ENCODE measurements at regions not wholly inside any gene's neighbourhood (a gene's known extent, or its start where the extent isn't known, plus 50 kb on each side); places are given as distances from the start of the nearest gene placed in this dataset.
"Not testable (repeated sequence)": the region's sequence is repeated elsewhere in the genome, so short reads cannot be mapped to it uniquely, and the experiment has no call there.

- Histone ChIP-seq H2BK120ac (ENCODE audit: low read depth, low read length) (no peak overlapping the region), H3K56ac (ENCODE audit: low read length) (no peak overlapping the region), H4K5ac (ENCODE audit: low read length) (no peak overlapping the region), H3K27ac (ENCODE audit: low read depth, low read length) (no peak overlapping the region), H3K27me3 (ENCODE audit: insufficient read depth, low read length, poor library complexity) (no peaks in the 10 kb centered on the region), H3K9ac (ENCODE audit: low read length) (no peak overlapping the region), H3K23ac (ENCODE audit: low read length) (no peak overlapping the region), H3K79me1 (ENCODE audit: low read length) (no peaks in the 10 kb centered on the region), H4K8ac (ENCODE audit: low read depth, low read length) (no peak overlapping the region), H3K4me2 (ENCODE audit: low read length) (no peak overlapping the region), H2AK5ac (ENCODE audit: low read length) (no peak overlapping the region), H2BK5ac (ENCODE audit: low read length) (no peak overlapping the region), H2BK15ac (replicated peaks; ENCODE audit: low read depth) (no peak overlapping the region), H3K4me1 (ENCODE audit: control insufficient read depth, low read depth, low read length) (no peaks in the 10 kb centered on the region), H3K79me2 (ENCODE audit: control insufficient read depth, insufficient read depth, low read length) (no peaks in the 10 kb centered on the region), H3K18ac (ENCODE audit: low read length) (no peak overlapping the region), H3K36me3 (ENCODE audit: control insufficient read depth, insufficient read depth, low read length) (no peaks in the 10 kb centered on the region), H3K4me3 (ENCODE audit: low read length) (no peak overlapping the region), H3K4ac (ENCODE audit: low read depth, low read length) (no peak overlapping the region)
- WGBS (ENCODE audit: extremely low coverage, insufficient coverage, low lambda C conversion rate): no CpG with 5 or more reads among the region's 3 CpGs
- no peak for DNase-seq
Observed at GRCh38 chr6:131470534-131470933, 102.5 kb upstream of the ARG1 start.

- no peak overlapping the region for H2AK5ac ChIP-seq (ENCODE audit: low read length)
- no peak overlapping the region for H4K8ac ChIP-seq (ENCODE audit: low read depth, low read length)
- no peak overlapping the region for H4K5ac ChIP-seq (ENCODE audit: low read length)
- H3K79me1 ChIP-seq (ENCODE audit: low read length): no peaks in the 10 kb centered on the region
- H3K18ac ChIP-seq (ENCODE audit: low read length): no peak overlapping the region
- no peaks in the 10 kb centered on the region for H3K36me3 ChIP-seq (ENCODE audit: control insufficient read depth, insufficient read depth, low read length)
- no peak overlapping the region for H3K4me2 ChIP-seq (ENCODE audit: low read length)
- no peak overlapping the region for H3K9ac ChIP-seq (ENCODE audit: low read length)
- no peak overlapping the region for H3K4ac ChIP-seq (ENCODE audit: low read depth, low read length)
- no peak overlapping the region for H2BK5ac ChIP-seq (ENCODE audit: low read length)
- H3K56ac ChIP-seq (ENCODE audit: low read length): no peak overlapping the region
- no peak for DNase-seq
- no CpG with 5 or more reads among the region's 3 CpGs for WGBS (ENCODE audit: extremely low coverage, insufficient coverage, low lambda C conversion rate)
- no peak overlapping the region for H3K27ac ChIP-seq (ENCODE audit: low read depth, low read length)
- H3K23ac ChIP-seq (ENCODE audit: low read length): no peak overlapping the region
- no peaks in the 10 kb centered on the region for H3K79me2 ChIP-seq (ENCODE audit: control insufficient read depth, insufficient read depth, low read length)
- no peak overlapping the region for H2BK15ac ChIP-seq (replicated peaks; ENCODE audit: low read depth)
- H3K27me3 ChIP-seq (ENCODE audit: insufficient read depth, low read length, poor library complexity): no peaks in the 10 kb centered on the region
- H2BK120ac ChIP-seq (ENCODE audit: low read depth, low read length): no peak overlapping the region
- no peaks in the 10 kb centered on the region for H3K4me1 ChIP-seq (ENCODE audit: control insufficient read depth, low read depth, low read length)
- H3K4me3 ChIP-seq (ENCODE audit: low read length): no peak overlapping the region
Observed at GRCh38 chr6:131471331-131471730, 101.7 kb upstream of the ARG1 start.

GRCh38 chr6:131473303-131473702 lies 99.7 kb upstream of the ARG1 start:
- H3K79me2 ChIP-seq (ENCODE audit: control insufficient read depth, insufficient read depth, low read length); H3K27ac ChIP-seq (ENCODE audit: low read depth, low read length); DNase-seq; H2AK5ac ChIP-seq (ENCODE audit: low read length); H3K18ac ChIP-seq (ENCODE audit: low read length); H4K5ac ChIP-seq (ENCODE audit: low read length); H3K4ac ChIP-seq (ENCODE audit: low read depth, low read length); H3K56ac ChIP-seq (ENCODE audit: low read length); H3K23ac ChIP-seq (ENCODE audit: low read length); H3K4me2 ChIP-seq (ENCODE audit: low read length); H4K8ac ChIP-seq (ENCODE audit: low read depth, low read length); H3K36me3 ChIP-seq (ENCODE audit: control insufficient read depth, insufficient read depth, low read length); H3K4me1 ChIP-seq (ENCODE audit: control insufficient read depth, low read depth, low read length); H3K27me3 ChIP-seq (ENCODE audit: insufficient read depth, low read length, poor library complexity); H2BK120ac ChIP-seq (ENCODE audit: low read depth, low read length); H3K4me3 ChIP-seq (ENCODE audit: low read length); H2BK5ac ChIP-seq (ENCODE audit: low read length); H3K9ac ChIP-seq (ENCODE audit: low read length); H3K79me1 ChIP-seq (ENCODE audit: low read length); H2BK15ac ChIP-seq (replicated peaks; ENCODE audit: low read depth): not testable (repeated sequence)

GRCh38 chr6:131476362-131476761 lies 96.7 kb upstream of the ARG1 start:
- no peaks in the 10 kb centered on the region for H3K79me2 ChIP-seq (ENCODE audit: control insufficient read depth, insufficient read depth, low read length)
- H2BK5ac ChIP-seq (ENCODE audit: low read length): no peak overlapping the region
- H4K8ac ChIP-seq (ENCODE audit: low read depth, low read length): no peak overlapping the region
- H3K4me3 ChIP-seq (ENCODE audit: low read length): no peak overlapping the region
- no peak overlapping the region for H2BK15ac ChIP-seq (replicated peaks; ENCODE audit: low read depth)
- no peak overlapping the region for H3K4ac ChIP-seq (ENCODE audit: low read depth, low read length)
- WGBS (ENCODE audit: extremely low coverage, insufficient coverage, low lambda C conversion rate): no CpG with 5 or more reads among the region's 2 CpGs
- DNase-seq: no peak
- no peak overlapping the region for H3K27ac ChIP-seq (ENCODE audit: low read depth, low read length)
- H3K27me3 ChIP-seq (ENCODE audit: insufficient read depth, low read length, poor library complexity): no peaks in the 10 kb centered on the region
- no peak overlapping the region for H3K23ac ChIP-seq (ENCODE audit: low read length)
- H3K56ac ChIP-seq (ENCODE audit: low read length): no peak overlapping the region
- H3K36me3 ChIP-seq (ENCODE audit: control insufficient read depth, insufficient read depth, low read length): no peaks in the 10 kb centered on the region
- no peak overlapping the region for H3K4me2 ChIP-seq (ENCODE audit: low read length)
- H3K18ac ChIP-seq (ENCODE audit: low read length): no peak overlapping the region
- H3K9ac ChIP-seq (ENCODE audit: low read length): no peak overlapping the region
- no peak overlapping the region for H2AK5ac ChIP-seq (ENCODE audit: low read length)
- no peak overlapping the region for H2BK120ac ChIP-seq (ENCODE audit: low read depth, low read length)
- no peaks in the 10 kb centered on the region for H3K4me1 ChIP-seq (ENCODE audit: control insufficient read depth, low read depth, low read length)
- H4K5ac ChIP-seq (ENCODE audit: low read length): no peak overlapping the region
- H3K79me1 ChIP-seq (ENCODE audit: low read length): no peaks in the 10 kb centered on the region

- not testable (repeated sequence) for H2AK5ac ChIP-seq (ENCODE audit: low read length)
Observed at GRCh38 chr6:131478740-131479211, 94.2 kb upstream of the ARG1 start.

GRCh38 chr6:131486608-131487007 lies 86.4 kb upstream of the ARG1 start:
- H3K56ac ChIP-seq (ENCODE audit: low read length): no peak overlapping the region
- no CpG with 5 or more reads among the region's 2 CpGs for WGBS (ENCODE audit: extremely low coverage, insufficient coverage, low lambda C conversion rate)

More at GRCh38 chr6:131478740-131479211, 94.2 kb upstream of the ARG1 start:
- H3K27ac ChIP-seq (ENCODE audit: low read depth, low read length); H3K4me1 ChIP-seq (ENCODE audit: control insufficient read depth, low read depth, low read length); H3K27me3 ChIP-seq (ENCODE audit: insufficient read depth, low read length, poor library complexity); H3K79me2 ChIP-seq (ENCODE audit: control insufficient read depth, insufficient read depth, low read length); H4K8ac ChIP-seq (ENCODE audit: low read depth, low read length); H3K9ac ChIP-seq (ENCODE audit: low read length); H2BK120ac ChIP-seq (ENCODE audit: low read depth, low read length); H2BK15ac ChIP-seq (replicated peaks; ENCODE audit: low read depth); H3K36me3 ChIP-seq (ENCODE audit: control insufficient read depth, insufficient read depth, low read length); H2BK5ac ChIP-seq (ENCODE audit: low read length); H3K23ac ChIP-seq (ENCODE audit: low read length); H3K4ac ChIP-seq (ENCODE audit: low read depth, low read length); H3K79me1 ChIP-seq (ENCODE audit: low read length); H3K4me3 ChIP-seq (ENCODE audit: low read length); H4K5ac ChIP-seq (ENCODE audit: low read length); H3K4me2 ChIP-seq (ENCODE audit: low read length): not testable (repeated sequence)
- Histone ChIP-seq H3K56ac (ENCODE audit: low read length) (peak overlapping the region; percentile 1), H3K18ac (ENCODE audit: low read length) (peak overlapping the region; percentile 51)
- DNase-seq: peak; percentile 92
- WGBS (ENCODE audit: extremely low coverage, insufficient coverage, low lambda C conversion rate): no CpG with 5 or more reads among the region's 6 CpGs

More at GRCh38 chr6:131486608-131487007, 86.4 kb upstream of the ARG1 start:
- DNase-seq: no peak
- no peak overlapping the region for H3K4ac ChIP-seq (ENCODE audit: low read depth, low read length)
- H4K8ac ChIP-seq (ENCODE audit: low read depth, low read length): no peak overlapping the region
- no peak overlapping the region for H3K4me3 ChIP-seq (ENCODE audit: low read length)
- no peak overlapping the region for H3K23ac ChIP-seq (ENCODE audit: low read length)
- no peaks in the 10 kb centered on the region for H3K79me1 ChIP-seq (ENCODE audit: low read length)
- H4K5ac ChIP-seq (ENCODE audit: low read length): no peak overlapping the region
- H3K9ac ChIP-seq (ENCODE audit: low read length): no peak overlapping the region
- H3K27ac ChIP-seq (ENCODE audit: low read depth, low read length): no peak overlapping the region
- H3K27me3 ChIP-seq (ENCODE audit: insufficient read depth, low read length, poor library complexity): no peaks in the 10 kb centered on the region
- no peaks in the 10 kb centered on the region for H3K36me3 ChIP-seq (ENCODE audit: control insufficient read depth, insufficient read depth, low read length)
- H2BK120ac ChIP-seq (ENCODE audit: low read depth, low read length): no peak overlapping the region
- H3K4me2 ChIP-seq (ENCODE audit: low read length): no peak overlapping the region
- no peak overlapping the region for H2BK5ac ChIP-seq (ENCODE audit: low read length)
- H3K4me1 ChIP-seq (ENCODE audit: control insufficient read depth, low read depth, low read length): peaks cover 7% of the 10 kb centered on the region
- no peaks in the 10 kb centered on the region for H3K79me2 ChIP-seq (ENCODE audit: control insufficient read depth, insufficient read depth, low read length)
- no peak overlapping the region for H2AK5ac ChIP-seq (ENCODE audit: low read length)
- H2BK15ac ChIP-seq (replicated peaks; ENCODE audit: low read depth): no peak overlapping the region
- H3K18ac ChIP-seq (ENCODE audit: low read length): no peak overlapping the region
